ENCODE measurements at regions not wholly inside any gene's neighbourhood (a gene's known extent, or its start where the extent isn't known, plus 50 kb on each side); places are given as distances from the start of the nearest gene placed in this dataset.

DNA sequence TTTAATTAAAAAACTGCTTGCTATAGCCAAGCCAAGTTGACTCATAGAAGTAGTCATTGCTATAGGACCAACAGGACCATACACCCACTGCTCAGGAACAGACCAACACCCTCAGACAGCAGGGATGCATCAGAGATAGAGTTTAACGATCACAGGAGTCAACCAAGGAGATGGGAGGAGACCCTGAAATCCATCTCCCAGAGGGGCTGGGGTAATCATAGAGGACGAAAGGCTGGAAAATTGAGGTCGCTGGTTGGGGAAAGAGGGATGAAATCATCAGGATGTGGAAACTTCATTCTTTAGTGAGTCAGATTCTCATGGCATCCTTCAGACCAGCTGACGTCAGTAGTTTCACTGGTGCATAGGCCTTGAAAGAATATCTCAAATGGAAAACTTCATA is 160.4 kb upstream of the GPC6 start:
- TF ChIP-seq, protein P1, sequence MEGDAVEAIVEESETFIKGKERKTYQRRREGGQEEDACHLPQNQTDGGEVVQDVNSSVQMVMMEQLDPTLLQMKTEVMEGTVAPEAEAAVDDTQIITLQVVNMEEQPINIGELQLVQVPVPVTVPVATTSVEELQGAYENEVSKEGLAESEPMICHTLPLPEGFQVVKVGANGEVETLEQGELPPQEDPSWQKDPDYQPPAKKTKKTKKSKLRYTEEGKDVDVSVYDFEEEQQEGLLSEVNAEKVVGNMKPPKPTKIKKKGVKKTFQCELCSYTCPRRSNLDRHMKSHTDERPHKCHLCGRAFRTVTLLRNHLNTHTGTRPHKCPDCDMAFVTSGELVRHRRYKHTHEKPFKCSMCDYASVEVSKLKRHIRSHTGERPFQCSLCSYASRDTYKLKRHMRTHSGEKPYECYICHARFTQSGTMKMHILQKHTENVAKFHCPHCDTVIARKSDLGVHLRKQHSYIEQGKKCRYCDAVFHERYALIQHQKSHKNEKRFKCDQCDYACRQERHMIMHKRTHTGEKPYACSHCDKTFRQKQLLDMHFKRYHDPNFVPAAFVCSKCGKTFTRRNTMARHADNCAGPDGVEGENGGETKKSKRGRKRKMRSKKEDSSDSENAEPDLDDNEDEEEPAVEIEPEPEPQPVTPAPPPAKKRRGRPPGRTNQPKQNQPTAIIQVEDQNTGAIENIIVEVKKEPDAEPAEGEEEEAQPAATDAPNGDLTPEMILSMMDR (IDR thresholded peaks at IDR 0.05) = no peak
- TF ChIP-seq, protein P2, sequence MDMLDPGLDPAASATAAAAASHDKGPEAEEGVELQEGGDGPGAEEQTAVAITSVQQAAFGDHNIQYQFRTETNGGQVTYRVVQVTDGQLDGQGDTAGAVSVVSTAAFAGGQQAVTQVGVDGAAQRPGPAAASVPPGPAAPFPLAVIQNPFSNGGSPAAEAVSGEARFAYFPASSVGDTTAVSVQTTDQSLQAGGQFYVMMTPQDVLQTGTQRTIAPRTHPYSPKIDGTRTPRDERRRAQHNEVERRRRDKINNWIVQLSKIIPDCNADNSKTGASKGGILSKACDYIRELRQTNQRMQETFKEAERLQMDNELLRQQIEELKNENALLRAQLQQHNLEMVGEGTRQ (IDR thresholded peaks at IDR 0.05) = no peak
- TF ChIP-seq TP53 (CRISPR knock-in tag; IDR thresholded peaks at IDR 0.05) (no peak), MAFK (IDR thresholded peaks at IDR 0.05; ENCODE audit: partially characterized antibody) (no peak), BHLHE40 (IDR thresholded peaks at IDR 0.05; ENCODE audit: low read depth, low read length) (no peak), NFE2L2 (conservative IDR thresholded peaks at IDR 0.05; ENCODE audit: low read length) (no peak)

All from A549 (cell line).